H1 (cell line): ENCODE measurements at regions not wholly inside any gene's neighbourhood (a gene's known extent, or its start where the extent isn't known, plus 50 kb on each side); places are given as distances from the start of the nearest gene placed in this dataset.

ENCODE experiments used
- CTCF ChIA-PET: fragments of 300-600 bp; sonication (Branson Sonifier 250); formaldehyde crosslinking; loops from one replicate; lab custom pipeline; 2021; ENCODE audit not compliant: partially characterized antibody; lab: Charles Lee
- POLR2A ChIA-PET: fragments of 300-600 bp; sonication (Branson Sonifier 250); formaldehyde crosslinking; loops from one replicate; lab custom pipeline; 2021; ENCODE audit warnings: inconsistent platforms; ENCODE audit not compliant: partially characterized antibody; lab: Charles Lee
- DNase-seq, 2 experiments: peaks; one replicate each; pipeline versions ENCODE4 v3.0.0 to v3.0.0-alpha.2; 2010 to 2022; ENCODE audit warnings: low spot score in 2 of 2, low read depth in 1 of 2, mixed read lengths in 1 of 2
- FAIRE-seq: peaks from 2 replicates; lab custom pipeline; 2011; peaks lifted over from hg19 to GRCh38; lab: Jason Lieb, UNC
- H2AFZ ChIP-seq: 2 replicates; pipeline ENCODE4 v1.8.1; 2012; ENCODE audit warnings: low read length, inconsistent platforms
- H2AK5ac ChIP-seq: 2 replicates; pipeline ENCODE4 v1.6.1; 2013; ENCODE audit warnings: low read depth, low read length
- H2BK120ac ChIP-seq: replicated peaks from 2 replicates; pipeline ENCODE3; 2013; ENCODE audit warnings: low read depth, low read length, inconsistent platforms
- H2BK12ac ChIP-seq: 2 replicates; pipeline ENCODE4 v1.6.1; 2013; ENCODE audit warnings: low read depth, low read length
- H2BK15ac ChIP-seq: 2 replicates; pipeline ENCODE4 v1.6.1; 2013; ENCODE audit warnings: low read length
- H2BK20ac ChIP-seq: 2 replicates; pipeline ENCODE4 v1.6.1; 2013; ENCODE audit warnings: low read length
- H2BK5ac ChIP-seq: 2 replicates; pipeline ENCODE4 v1.6.1; 2013; ENCODE audit warnings: low read depth, low read length
- H3K14ac ChIP-seq: 2 replicates; pipeline ENCODE4 v1.6.1; 2013; ENCODE audit warnings: inconsistent platforms; ENCODE audit not compliant: insufficient read length
- H3K18ac ChIP-seq: 2 replicates; pipeline ENCODE4 v1.6.1; 2013; ENCODE audit warnings: low read length; ENCODE audit errors: extremely low read depth
- H3K23ac ChIP-seq: 2 replicates; pipeline ENCODE4 v1.6.1; 2013; ENCODE audit warnings: inconsistent platforms; ENCODE audit not compliant: insufficient read length
- H3K23me2 ChIP-seq: 2 replicates; pipeline ENCODE4 v1.6.1; 2013; ENCODE audit warnings: low read depth, low read length
- H3K27ac ChIP-seq: 2 replicates; pipeline ENCODE4 v1.6.1; 2011; ENCODE audit warnings: low read depth, low read length, inconsistent platforms
- H3K27me3 ChIP-seq, 4 experiments: replicated peaks in 1 of 4; 1 replicate in 1 of 4; 2 replicates in 3 of 4; pipeline versions ENCODE4 v1.6.1 to v1.8.1; 2011 to 2013; ENCODE audit warnings: low read length in 3 of 4, mild to moderate bottlenecking in 3 of 4, inconsistent platforms in 2 of 4, mixed read lengths in 2 of 4, moderate library complexity in 1 of 4; ENCODE audit not compliant: control insufficient read depth in 3 of 4, insufficient read depth in 3 of 4; ENCODE audit errors: extremely low read depth in 1 of 4
- H3K36me3 ChIP-seq, 4 experiments: 2 replicates each; pipeline versions ENCODE4 v1.6.1 to v1.8.1; 2011 to 2013; ENCODE audit warnings: mild to moderate bottlenecking in 4 of 4, low read length in 3 of 4, moderate library complexity in 2 of 4, control low read depth in 1 of 4, inconsistent platforms in 1 of 4; ENCODE audit not compliant: insufficient read depth in 4 of 4, control insufficient read depth in 2 of 4
- H3K4ac ChIP-seq: replicated peaks from 2 replicates; pipeline ENCODE3; 2013; ENCODE audit warnings: low read length, low read depth, mixed read lengths, inconsistent platforms; ENCODE audit not compliant: insufficient read length
- H3K4me1 ChIP-seq, 4 experiments: replicated peaks in 1 of 4; 1 replicate in 1 of 4; 2 replicates in 3 of 4; pipeline versions ENCODE4 v1.6.1 to v1.8.1; 2011 to 2013; ENCODE audit warnings: low read length in 3 of 4, inconsistent platforms in 2 of 4, mixed read lengths in 1 of 4; ENCODE audit not compliant: insufficient read depth in 4 of 4, control insufficient read depth in 3 of 4
- H3K4me2 ChIP-seq, 2 experiments: 2 replicates each; pipeline versions ENCODE4 v1.6.1 to v1.8.1; 2011 to 2013; ENCODE audit warnings: low read depth in 2 of 2, low read length in 2 of 2, control low read depth in 1 of 2, inconsistent platforms in 1 of 2, mild to moderate bottlenecking in 1 of 2; ENCODE audit not compliant: insufficient read depth in 1 of 2
- H3K4me3 ChIP-seq, 4 experiments: fragments of 200-600, 300-600 bp in 1 of 4; sonication (generic), shearing (Covaris generic), sonication (Bioruptor Twin) in 1 of 4; 2 replicates each; pipeline versions ENCODE4 v1.5.1 to v1.8.1; 2011 to 2016; ENCODE audit warnings: low read length in 4 of 4, low read depth in 3 of 4, control low read depth in 2 of 4, inconsistent platforms in 2 of 4, mild to moderate bottlenecking in 2 of 4, mixed read lengths in 1 of 4, moderate library complexity in 1 of 4; ENCODE audit not compliant: insufficient read depth in 2 of 4; ENCODE audit errors: extremely low read depth in 1 of 4
- H3K56ac ChIP-seq: replicated peaks from 2 replicates; pipeline ENCODE3; 2013; ENCODE audit warnings: low read depth, mild to moderate bottlenecking, mixed read lengths, low read length, inconsistent platforms; ENCODE audit not compliant: insufficient read length
- H3K79me1 ChIP-seq: 2 replicates; pipeline ENCODE4 v1.6.1; 2013; ENCODE audit warnings: low read depth, low read length, control low read depth
- H3K79me2 ChIP-seq, 2 experiments: 2 replicates each; pipeline versions ENCODE4 v1.6.1 to v1.8.1; 2012 to 2013; ENCODE audit warnings: low read length in 2 of 2, mild to moderate bottlenecking in 2 of 2, inconsistent platforms in 1 of 2; ENCODE audit not compliant: insufficient read depth in 2 of 2, control insufficient read depth in 1 of 2
- H3K9ac ChIP-seq, 4 experiments: replicated peaks in 1 of 4; 1 replicate in 1 of 4; 2 replicates in 3 of 4; pipeline versions ENCODE4 v1.6.1 to v1.8.1; 2011 to 2013; ENCODE audit warnings: low read depth in 3 of 4, low read length in 3 of 4, control low read depth in 2 of 4, mild to moderate bottlenecking in 2 of 4, moderate library complexity in 2 of 4, inconsistent platforms in 1 of 4; ENCODE audit errors: extremely low read depth in 1 of 4
- H3K9me3 ChIP-seq, 2 experiments: 2 replicates each; pipeline versions ENCODE4 v1.6.1 to v1.8.1; 2012 to 2013; ENCODE audit warnings: mild to moderate bottlenecking in 2 of 2, moderate library complexity in 2 of 2, control low read depth in 1 of 2, inconsistent platforms in 1 of 2, low read depth in 1 of 2, low read length in 1 of 2, mixed read lengths in 1 of 2; ENCODE audit not compliant: insufficient read depth in 2 of 2
- H4K20me1 ChIP-seq, 2 experiments: replicated peaks in 1 of 2; 2 replicates each; pipeline versions ENCODE3 to v1.8.1; 2011 to 2013; ENCODE audit warnings: inconsistent platforms in 2 of 2, low read length in 2 of 2, mild to moderate bottlenecking in 1 of 2; ENCODE audit not compliant: insufficient read depth in 2 of 2, control insufficient read depth in 1 of 2
- H4K5ac ChIP-seq: 2 replicates; pipeline ENCODE4 v1.6.1; 2013; ENCODE audit warnings: low read length, low read depth, mixed read lengths, inconsistent platforms; ENCODE audit not compliant: insufficient read length
- H4K8ac ChIP-seq: 2 replicates; pipeline ENCODE4 v1.8.0; 2013; ENCODE audit warnings: mild to moderate bottlenecking, moderate library complexity, low read length, inconsistent platforms; ENCODE audit not compliant: insufficient read depth; ENCODE audit errors: extremely low read depth
- H4K91ac ChIP-seq: replicated peaks from 2 replicates; pipeline ENCODE3; 2013; ENCODE audit warnings: low read length, mixed read lengths, inconsistent platforms; ENCODE audit not compliant: insufficient read length
- EP300 ChIP-seq, 2 experiments: IDR thresholded peaks; 1 replicate in 1 of 2; 2 replicates in 1 of 2; pipeline ENCODE4 v1.6.1; 2011 to 2012; ENCODE audit warnings: low read depth in 2 of 2, low read length in 2 of 2, mild to moderate bottlenecking in 2 of 2, borderline replicate concordance in 1 of 2, inconsistent platforms in 1 of 2, moderate library complexity in 1 of 2
- SP1 ChIP-seq: IDR thresholded peaks from 2 replicates; pipeline ENCODE4 v1.6.1; 2011; ENCODE audit warnings: low read depth, low read length
- TCF12 ChIP-seq: IDR thresholded peaks from 2 replicates; pipeline ENCODE4 v1.6.1; 2011; ENCODE audit warnings: low read depth, mild to moderate bottlenecking, low read length
- WGBS, 2 experiments: shearing (Covaris generic) in 1 of 2; methylation state at CpG; one replicate each; pipeline versions ENCODE4 v1.1.6 to v1.1.7; 2013 to 2015; ENCODE audit warnings: low lambda C conversion rate in 2 of 2, mixed read lengths in 2 of 2, inconsistent platforms in 1 of 2, low coverage in 1 of 2, missing lambda C conversion rate in 1 of 2; ENCODE audit not compliant: insufficient replicate concordance in 2 of 2, insufficient coverage in 1 of 2, insufficient read length in 1 of 2; ENCODE audit errors: extremely low coverage in 1 of 2, missing lambda C conversion rate in 1 of 2; 5-methylcytosine and 5-hydroxymethylcytosine counted together
- TF ChIP-seq, protein P1 (sequence below): IDR thresholded peaks from 2 replicates; pipeline ENCODE4 v1.6.1; 2011; ENCODE audit warnings: low read depth, mild to moderate bottlenecking, low read length; ENCODE audit not compliant: insufficient read depth

DNA sequence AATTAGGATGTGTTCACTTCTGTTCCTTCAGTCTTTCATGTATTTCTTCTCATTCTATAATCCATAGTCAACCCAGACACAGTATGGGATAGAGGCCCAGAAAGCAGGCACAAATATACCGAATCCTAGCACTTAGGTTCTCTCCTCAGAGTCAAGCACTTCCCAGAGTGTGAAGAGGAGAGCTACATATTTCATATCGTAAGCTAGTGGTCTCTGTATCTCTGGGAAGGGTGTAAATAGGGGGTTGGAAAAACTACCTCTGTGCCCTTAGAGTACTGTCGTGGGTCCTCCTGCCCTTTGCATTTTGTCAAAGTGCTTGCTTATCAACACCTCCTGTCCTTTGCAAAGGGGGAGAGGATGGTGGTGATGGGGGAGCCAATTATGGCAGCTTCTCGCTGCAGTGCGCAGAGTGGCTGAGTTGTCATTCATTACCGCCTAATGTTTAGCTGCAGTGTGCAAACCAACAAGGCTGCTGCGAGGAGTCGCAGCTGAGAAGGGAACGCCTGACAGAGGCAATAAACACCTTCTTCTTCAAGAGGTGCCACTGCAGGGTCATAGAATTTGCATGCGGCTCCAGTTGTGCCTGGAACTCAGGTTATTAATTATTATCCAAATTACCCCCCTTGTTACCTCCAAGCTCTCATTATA lies 182.7 kb downstream of the NUF2 start:
- Histone ChIP-seq H3K79me1 (no peaks in the 10 kb centered on the region), H3K27me3 (no peaks in the 10 kb centered on the region), H2BK15ac (no peak overlapping the region), H2BK120ac (no peak overlapping the region), H3K14ac (no peak overlapping the region), H2BK12ac (0 out of 2 replicates have a peak overlapping the region, but pooled peaks have one; percentile 6), H3K9ac (no peak overlapping the region), H2AK5ac (no peak overlapping the region), H4K5ac (no peak overlapping the region), H3K4me2 (no peak overlapping the region), H4K91ac (no peak overlapping the region), H3K9me3 (peaks cover 3 to 7% of the 10 kb centered on the region in 2 experiments; a peak in 3 of 4 replicates), H2AFZ (no peak overlapping the region; the same call in 1 of the 2 replicates), H3K79me2 (no peaks in the 10 kb centered on the region), H2BK20ac (peak overlapping the region; percentile 16; the same call in 1 of the 2 replicates), H4K20me1 (no peaks in the 10 kb centered on the region), H2BK5ac (0 out of 2 replicates have a peak overlapping the region, but pooled peaks have one; percentile 5), H3K18ac (no peak overlapping the region), H3K56ac (no peak overlapping the region), H3K27ac (no peak overlapping the region), H3K23ac (no peak overlapping the region), H4K8ac (no peak overlapping the region), H3K4me1 (peaks cover 2 to 15% (median 10%) of the 10 kb centered on the region in 4 experiments; a peak in 4 of 7 replicates), H3K36me3 (peaks cover 0 to 2% (median 0%) of the 10 kb centered on the region in 4 experiments; a peak in 1 of 8 replicates), H3K23me2 (no peaks in the 10 kb centered on the region), H3K4me3 (peak overlapping the region in 1 of 4 experiments; percentile 12; a peak in 1 of 8 replicates), H3K4ac (no peak overlapping the region)
- 79% methylated on average over 10 of the region's 10 CpGs; no CpG with 5 or more reads in 1 of the 2 experiments for WGBS, 2 experiments
- CTCF ChIA-PET: interaction anchor here (1.0 to 1.1 kb wide), 2 partner anchors 10 to 14 kb away, joined by 3 to 4 read pairs; no protein-coding TSS in a partner anchor
- FAIRE-seq (no peak), DNase-seq (no peak)
- POLR2A ChIA-PET: no interaction called here
- TF ChIP-seq TCF12 (no peak), EP300 (IDR thresholded peaks at IDR 0.05; ENCODE audit: borderline replicate concordance in 1 of 2, low read depth in 2 of 2, low read length in 2 of 2) (no peak), SP1 (no peak)
- TF ChIP-seq, protein P1, sequence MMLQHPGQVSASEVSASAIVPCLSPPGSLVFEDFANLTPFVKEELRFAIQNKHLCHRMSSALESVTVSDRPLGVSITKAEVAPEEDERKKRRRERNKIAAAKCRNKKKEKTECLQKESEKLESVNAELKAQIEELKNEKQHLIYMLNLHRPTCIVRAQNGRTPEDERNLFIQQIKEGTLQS: no peak
